ENCODE measurements at regions not wholly inside any gene's neighbourhood (a gene's known extent, or its start where the extent isn't known, plus 50 kb on each side); places are given as distances from the start of the nearest gene placed in this dataset.

DNA sequence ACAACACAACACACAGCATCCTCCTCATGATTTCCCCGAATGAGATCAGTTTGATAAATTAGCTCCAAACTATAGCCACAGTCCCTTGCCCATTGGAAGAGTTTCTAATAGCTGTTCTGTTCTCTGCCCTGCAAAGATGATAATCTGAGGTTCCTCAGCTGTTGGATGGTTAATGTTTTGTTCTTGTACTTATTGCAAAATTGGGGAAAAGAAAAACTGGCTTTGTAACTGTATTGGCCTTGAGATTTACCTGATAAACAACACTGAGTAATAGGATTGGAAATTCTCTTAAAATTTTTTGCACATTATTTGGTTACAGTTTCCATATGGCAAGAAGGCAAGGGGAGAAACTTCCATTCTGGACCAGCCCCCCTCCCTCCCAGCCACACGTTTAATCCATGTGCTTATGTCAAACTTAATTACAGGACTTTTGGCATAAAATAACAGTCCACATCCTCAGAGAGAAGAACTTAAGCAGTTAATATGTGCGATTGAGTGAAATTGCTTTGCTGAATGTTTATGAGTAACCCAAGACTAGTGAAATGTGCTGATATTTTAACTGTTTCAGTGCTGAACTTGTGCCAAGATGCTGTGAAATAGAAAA is 119.1 kb upstream of the ZFHX3 start:
- Histone ChIP-seq H4K8ac (ENCODE audit: low read depth in 2 of 2, low read length in 2 of 2) (peak overlapping the region in 1 of 2 experiments; percentile 49; a peak in 1 of 4 replicates), H3K14ac (replicated peaks; ENCODE audit: low read depth, low read length) (peak overlapping the region; percentile 27; the same call in 1 of the 2 replicates), H3K4ac (ENCODE audit: low read depth, low read length) (no peak overlapping the region), H3K79me1 (ENCODE audit: low read depth in 1 of 2, low read length in 2 of 2) (no peaks in the 10 kb centered on the region), H2BK120ac (ENCODE audit: low read depth, low read length) (no peak overlapping the region), H4K91ac (ENCODE audit: insufficient read depth, low read depth, low read length) (no peak overlapping the region), H3K18ac (ENCODE audit: low read depth, low read length) (no peak overlapping the region), H3K4me1 (ENCODE audit: control insufficient read depth, insufficient read depth, low read length) (peaks cover 1% of the 10 kb centered on the region), H4K5ac (ENCODE audit: low read depth, low read length) (no peak overlapping the region), H3K27me3 (ENCODE audit: control insufficient read depth, insufficient read depth, low read length) (0 out of 2 replicates have a peak, but pooled peaks cover 3% of the 10 kb centered on the region), H2BK5ac (ENCODE audit: low read depth, low read length, poor library complexity, severe bottlenecking) (no peak overlapping the region), H4K20me1 (ENCODE audit: insufficient read depth, low read length) (no peaks in the 10 kb centered on the region), H2AK9ac (replicated peaks; ENCODE audit: low read depth, low read length, poor library complexity) (no peak overlapping the region), H2AK5ac (ENCODE audit: low read depth, low read length) (no peak overlapping the region), H3K56ac (ENCODE audit: extremely low read depth, insufficient read depth, low read length) (no peak overlapping the region), H2BK15ac (ENCODE audit: low read depth, low read length) (no peak overlapping the region), H3K4me3 (ENCODE audit: insufficient read depth, low read depth, low read length) (no peak overlapping the region), H3K23ac (ENCODE audit: low read depth, low read length) (no peak overlapping the region), H3K4me2 (ENCODE audit: low read depth, low read length) (peak overlapping the region; percentile 16; the same call in 1 of the 2 replicates), H2BK20ac (ENCODE audit: low read depth, low read length) (no peak overlapping the region; the same call in 1 of the 2 replicates), H3K36me3 (ENCODE audit: control insufficient read depth, insufficient read depth, low read length) (no peaks in the 10 kb centered on the region), H3K9me1 (ENCODE audit: insufficient read depth, low read length) (peaks cover 1% of the 10 kb centered on the region; the same call in 1 of the 2 replicates), H3K9me3 (ENCODE audit: control insufficient read depth, insufficient read depth, low read length) (no peaks in the 10 kb centered on the region), H3K27ac (ENCODE audit: insufficient read depth, low read length) (no peak overlapping the region), H2AFZ (replicated peaks; ENCODE audit: low read length, poor library complexity) (peak overlapping the region; percentile 69), H3K9ac (ENCODE audit: low read depth, low read length) (peak overlapping the region; percentile 12; the same call in 1 of the 2 replicates)
- intact Hi-C loops (cut with micrococcal nuclease) (no loop called here), dilution Hi-C loops (cut with HindIII; ENCODE audit: low sequenced_read_pairs, unreplicated experiment) (no loop called here), in situ Hi-C loops (cut with MboI; ENCODE audit: low sequenced_read_pairs) (no loop called here)
- no TSS peak for BruUV-seq (replicated peaks)
- no peak for TF ChIP-seq MAZ (IDR thresholded peaks at IDR 0.05; ENCODE audit: borderline replicate concordance, low read depth, low read length)
- no peak for TF ChIP-seq MXI1 (IDR thresholded peaks at IDR 0.05; ENCODE audit: borderline replicate concordance, low read depth, low read length)
- TF ChIP-seq BHLHE40 (IDR thresholded peaks at IDR 0.05; ENCODE audit: low read depth, low read length): no peak
- no peak for TF ChIP-seq MAFK (IDR thresholded peaks at IDR 0.05; ENCODE audit: low read depth, low read length)
- no peak for TF ChIP-seq SMC3 (IDR thresholded peaks at IDR 0.05; ENCODE audit: low read depth, low read length)
- no peak for TF ChIP-seq CTCF (conservative IDR thresholded peaks at IDR 0.05; ENCODE audit: low read depth, low read length)
- TF ChIP-seq FOS (IDR thresholded peaks at IDR 0.05; ENCODE audit: low read depth, low read length): no peak
- TF ChIP-seq CHD1 (IDR thresholded peaks at IDR 0.05; ENCODE audit: low read depth, low read length): no peak
- TF ChIP-seq, protein P1, sequence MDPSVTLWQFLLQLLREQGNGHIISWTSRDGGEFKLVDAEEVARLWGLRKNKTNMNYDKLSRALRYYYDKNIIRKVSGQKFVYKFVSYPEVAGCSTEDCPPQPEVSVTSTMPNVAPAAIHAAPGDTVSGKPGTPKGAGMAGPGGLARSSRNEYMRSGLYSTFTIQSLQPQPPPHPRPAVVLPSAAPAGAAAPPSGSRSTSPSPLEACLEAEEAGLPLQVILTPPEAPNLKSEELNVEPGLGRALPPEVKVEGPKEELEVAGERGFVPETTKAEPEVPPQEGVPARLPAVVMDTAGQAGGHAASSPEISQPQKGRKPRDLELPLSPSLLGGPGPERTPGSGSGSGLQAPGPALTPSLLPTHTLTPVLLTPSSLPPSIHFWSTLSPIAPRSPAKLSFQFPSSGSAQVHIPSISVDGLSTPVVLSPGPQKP (IDR thresholded peaks at IDR 0.05; ENCODE audit: borderline replicate concordance, low read depth, low read length): no peak
- TF ChIP-seq RCOR1 (IDR thresholded peaks at IDR 0.05; ENCODE audit: insufficient replicate concordance, low read length): no peak
- TF ChIP-seq RAD21 (IDR thresholded peaks at IDR 0.05; ENCODE audit: low read length): no peak
- no peak for TF ChIP-seq CEBPB (IDR thresholded peaks at IDR 0.05; ENCODE audit: low read depth, low read length)
- TF ChIP-seq RFX5 (IDR thresholded peaks at IDR 0.05; ENCODE audit: low read depth, low read length): no peak
- TF ChIP-seq POLR2A (IDR thresholded peaks at IDR 0.05; ENCODE audit: low read depth, low read length): no peak
- no peak for TF ChIP-seq NFE2L2 (IDR thresholded peaks at IDR 0.05; ENCODE audit: low read depth, low read length)
- TF ChIP-seq, protein P2, sequence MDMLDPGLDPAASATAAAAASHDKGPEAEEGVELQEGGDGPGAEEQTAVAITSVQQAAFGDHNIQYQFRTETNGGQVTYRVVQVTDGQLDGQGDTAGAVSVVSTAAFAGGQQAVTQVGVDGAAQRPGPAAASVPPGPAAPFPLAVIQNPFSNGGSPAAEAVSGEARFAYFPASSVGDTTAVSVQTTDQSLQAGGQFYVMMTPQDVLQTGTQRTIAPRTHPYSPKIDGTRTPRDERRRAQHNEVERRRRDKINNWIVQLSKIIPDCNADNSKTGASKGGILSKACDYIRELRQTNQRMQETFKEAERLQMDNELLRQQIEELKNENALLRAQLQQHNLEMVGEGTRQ (IDR thresholded peaks at IDR 0.05; ENCODE audit: low read depth, low read length): no peak
- ChIA-PET POLR2A (ENCODE audit: unreplicated experiment) (no interaction called here), CTCF (interaction anchor here (1.1 to 1.8 kb wide), 3 partner anchors 9 to 335 kb away, joined by 4 to 8 read pairs (median 5); no protein-coding TSS in a partner anchor)
- no peak for DNase-seq
- WGBS, 2 experiments (ENCODE audit: extremely low coverage in 2 of 2, insufficient read length in 1 of 2): no CpG with 5 or more reads among the region's 3 CpGs
- ATAC-seq (ENCODE audit: low read depth): peak; percentile 14; the same call in 1 of the 2 replicates
